PFSK-1 (cell line): ENCODE measurements at regions not wholly inside any gene's neighbourhood (a gene's known extent, or its start where the extent isn't known, plus 50 kb on each side); places are given as distances from the start of the nearest gene placed in this dataset.

Experiments used
- POLR2AphosphoS5 ChIP-seq: IDR thresholded peaks from 2 replicates; pipeline ENCODE4 v1.6.1; 2012; ENCODE audit warnings: low read depth, mild to moderate bottlenecking, control low read depth, low read length, moderate library complexity
- REST ChIP-seq, 2 experiments: IDR thresholded peaks; 2 replicates each; pipeline versions ENCODE4 v1.6.1 to v1.8.0; 2011 to 2012; ENCODE audit warnings: low read depth in 2 of 2, low read length in 2 of 2, control low read depth in 1 of 2, inconsistent platforms in 1 of 2, mild to moderate bottlenecking in 1 of 2, moderate library complexity in 1 of 2; ENCODE audit not compliant: insufficient read depth in 1 of 2
- TAF1 ChIP-seq: IDR thresholded peaks from 2 replicates; pipeline ENCODE4 v1.6.1; 2012; ENCODE audit warnings: low read length, control low read depth, borderline replicate concordance; ENCODE audit not compliant: insufficient read depth

DNA sequence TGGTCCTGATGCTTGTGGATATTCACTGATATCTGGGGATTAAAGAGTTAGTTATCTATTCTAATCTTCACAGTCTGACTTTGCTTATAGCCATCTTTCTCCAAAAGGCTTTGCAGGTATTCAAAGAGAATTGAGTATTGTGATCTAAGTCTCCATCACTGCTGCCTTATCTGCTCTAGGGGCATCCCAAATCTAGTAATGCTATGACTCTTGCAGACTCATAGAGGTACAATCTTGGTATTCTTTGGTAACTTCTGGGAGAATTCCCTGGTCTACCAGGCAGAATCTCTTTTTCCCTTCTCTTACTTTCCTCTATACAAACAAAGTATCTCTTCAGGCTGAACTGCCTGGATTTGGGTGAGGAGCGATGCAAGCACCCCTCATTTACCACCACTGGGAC is 746.3 kb downstream of the JRKL start:
- TF ChIP-seq REST (IDR thresholded peaks at IDR 0.05; ENCODE audit: insufficient read depth in 1 of 2, low read depth in 2 of 2, low read length in 2 of 2): no peak
- TF ChIP-seq POLR2AphosphoS5: no peak
- TF ChIP-seq TAF1: no peak
